Left cardiac atrium (tissue), 4 donors: ENCODE measurements at regions not wholly inside any gene's neighbourhood (a gene's known extent, or its start where the extent isn't known, plus 50 kb on each side); places are given as distances from the start of the nearest gene placed in this dataset.
"Not testable (repeated sequence)": the region's sequence is repeated elsewhere in the genome, so short reads cannot be mapped to it uniquely, and the experiment has no call there.

ENCODE experiments used
- ATAC-seq, 2 donors: fragments of 200-7000 bp; cut with Tn5 transposase; one replicate each; pipeline ENCODE4 v1.9.1; 2020; ENCODE audit warnings: mild to moderate bottlenecking in 2 of 2, moderate library complexity in 2 of 2
- DNase-seq: peaks from one replicate; pipeline ENCODE4 v3.0.0-alpha.2; 2020
- intact Hi-C, 2 donors: fragments of 100-400 bp; cut with DNase I; formaldehyde crosslinking; loops; one replicate each; pipeline versions ENCODE4 v1.14.1 to v1.15.1; 2022 to 2023
- donor health status: DM: no; HTN: yes; CAD: no.
- donor health status: DM: no; HTN: yes; CAD: no; lungs with severe emphysema.
- donor health status: DM: yes; HTN: yes; CAD: no.
- donor health status: Dilated cardiomyopathy.

DNA sequence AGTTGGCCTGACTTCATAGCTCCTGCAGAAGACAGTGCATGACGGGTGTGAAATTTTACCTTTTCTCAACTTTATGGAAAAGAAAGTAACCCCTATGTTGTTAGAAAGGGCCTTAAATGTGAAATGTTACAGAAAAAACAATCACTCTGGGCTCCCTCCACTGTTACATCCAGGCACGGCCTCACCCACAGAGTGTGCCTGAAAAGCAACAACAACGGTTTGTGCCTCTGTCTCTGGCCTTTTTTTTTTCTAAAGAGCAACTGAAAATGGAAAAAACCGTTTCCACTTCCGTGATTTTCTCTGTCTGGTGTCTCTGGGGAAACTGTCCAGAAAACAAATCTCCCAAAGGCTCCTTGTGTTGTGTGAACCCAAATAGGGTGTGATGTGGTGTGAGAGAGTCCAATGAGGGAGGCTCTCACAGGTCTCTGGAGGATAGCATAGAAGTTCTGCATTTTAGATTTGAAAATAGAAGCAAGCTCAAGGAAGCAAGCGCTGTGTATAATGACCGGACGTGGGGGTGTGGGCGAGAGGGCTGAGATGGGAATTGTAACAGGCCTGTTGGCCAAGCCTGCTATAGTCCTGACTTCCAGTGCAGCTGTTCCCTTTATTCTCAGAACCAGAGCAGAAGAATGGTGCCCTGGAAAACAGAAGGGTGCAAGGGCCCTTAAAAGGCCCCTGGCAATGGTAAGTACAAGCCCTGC, 221.8 kb upstream of the TUT7 start:
- ATAC-seq (peak; percentile 70 to 85), DNase-seq (peak; percentile 39)
- intact Hi-C loops: no loop called here

DNA sequence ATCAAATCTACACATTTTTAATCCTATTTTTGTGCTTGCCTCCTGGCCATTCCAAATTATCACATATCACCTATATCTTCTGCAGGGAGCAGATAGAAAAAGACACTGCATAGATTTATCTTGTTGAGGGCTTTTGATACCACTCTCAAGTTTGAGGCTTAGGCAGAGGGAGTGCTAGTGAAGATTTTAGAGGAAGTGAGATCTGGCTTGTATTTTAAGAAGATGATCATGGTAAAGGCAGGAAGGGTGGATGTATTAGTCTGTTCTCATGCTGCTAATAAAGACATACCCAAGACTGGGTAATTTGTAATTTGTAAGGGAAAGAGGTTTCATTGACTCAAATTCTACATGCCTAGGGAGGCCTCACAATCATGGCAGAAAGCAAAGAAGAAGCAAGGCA, 220.9 kb upstream of the TUT7 start:
- intact Hi-C loops: no loop called here
- no peak for ATAC-seq

DNA sequence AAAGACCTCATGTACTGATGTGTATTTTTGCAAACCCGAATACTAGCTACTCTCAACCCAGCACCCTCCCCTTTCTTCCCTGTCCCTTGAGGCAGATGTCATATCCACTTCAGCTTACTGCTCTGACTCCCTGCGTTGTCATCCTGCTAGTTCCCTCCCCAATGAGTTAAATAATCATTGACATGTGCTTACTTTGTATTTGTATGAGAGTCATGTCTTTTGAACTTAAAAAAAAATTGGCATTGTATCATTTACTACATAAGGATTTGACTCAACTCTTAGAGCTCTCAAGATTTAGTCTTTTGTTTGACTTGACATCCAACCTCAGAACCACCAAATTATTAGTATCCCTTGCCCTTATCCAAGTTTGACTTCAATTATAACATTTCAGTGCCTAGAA, 219.7 kb upstream of the TUT7 start:
- ATAC-seq (no peak), DNase-seq (no peak)
- intact Hi-C loops: no loop called here

More for the DNA sequence above, 220.9 kb upstream of the TUT7 start:
- no peak for DNase-seq

DNA sequence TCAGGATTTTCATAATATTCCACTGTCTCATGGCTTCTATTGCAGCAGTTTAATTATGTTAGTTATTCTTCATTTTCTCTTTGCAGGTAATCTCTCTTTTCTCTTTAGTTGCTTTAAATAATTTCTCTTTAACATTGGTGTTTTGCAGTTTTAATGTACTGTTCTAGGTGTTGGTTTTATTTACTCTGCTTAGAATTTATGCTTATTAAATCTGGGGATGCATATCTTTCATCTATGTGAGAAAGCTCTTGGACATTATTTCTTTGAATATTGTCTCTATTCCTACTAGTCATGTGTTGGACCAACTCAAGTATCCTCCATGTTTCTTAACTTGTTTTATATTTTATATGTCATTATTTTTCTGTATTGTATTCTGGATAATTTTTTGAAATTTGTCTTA, 218.7 kb upstream of the TUT7 start:
- no peak for DNase-seq
- intact Hi-C loops: no loop called here
- ATAC-seq: no peak

DNA sequence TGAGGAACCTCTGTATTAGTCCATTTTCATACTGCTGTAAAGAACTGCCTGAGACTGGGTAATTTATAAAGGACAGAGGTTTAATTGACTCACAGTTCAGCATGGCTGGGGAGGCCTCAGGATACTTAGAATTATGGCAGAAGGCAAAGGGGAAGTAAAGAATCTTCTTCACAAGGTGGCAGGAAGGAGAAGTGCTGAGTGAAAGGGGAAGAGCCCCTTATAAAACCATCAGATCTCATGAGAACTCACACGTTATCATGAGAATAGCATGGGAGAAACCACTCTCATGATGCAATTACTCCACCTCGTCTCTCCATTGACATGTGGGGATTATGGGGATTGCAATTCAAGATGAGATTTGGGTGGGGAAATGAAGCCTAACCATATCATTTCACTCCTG, 211.4 kb upstream of the TUT7 start:
- intact Hi-C loops, ATAC-seq, DNase-seq: not testable (repeated sequence)

DNA sequence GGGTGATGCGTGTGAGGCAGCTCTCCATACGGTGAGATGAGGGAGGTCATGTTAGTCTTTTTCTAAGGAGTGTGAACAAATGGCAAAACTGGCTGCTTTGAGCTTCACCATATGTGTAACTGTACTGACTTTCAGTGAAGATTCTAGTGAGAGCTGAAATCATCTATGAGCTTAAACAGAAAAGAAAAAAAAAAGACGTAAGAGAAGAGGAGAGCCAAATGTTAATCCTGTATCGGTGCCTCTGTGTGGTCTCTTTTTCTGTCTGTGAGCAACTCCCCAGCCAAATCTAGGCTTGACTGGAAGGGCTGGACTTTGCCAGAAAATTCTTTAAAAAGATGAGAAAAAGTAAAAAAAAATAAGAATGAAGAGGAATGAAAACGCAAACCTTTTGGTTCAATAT, 209.7 kb upstream of the TUT7 start:
- ATAC-seq (no peak), DNase-seq (no peak)
- intact Hi-C loops: no loop called here

DNA sequence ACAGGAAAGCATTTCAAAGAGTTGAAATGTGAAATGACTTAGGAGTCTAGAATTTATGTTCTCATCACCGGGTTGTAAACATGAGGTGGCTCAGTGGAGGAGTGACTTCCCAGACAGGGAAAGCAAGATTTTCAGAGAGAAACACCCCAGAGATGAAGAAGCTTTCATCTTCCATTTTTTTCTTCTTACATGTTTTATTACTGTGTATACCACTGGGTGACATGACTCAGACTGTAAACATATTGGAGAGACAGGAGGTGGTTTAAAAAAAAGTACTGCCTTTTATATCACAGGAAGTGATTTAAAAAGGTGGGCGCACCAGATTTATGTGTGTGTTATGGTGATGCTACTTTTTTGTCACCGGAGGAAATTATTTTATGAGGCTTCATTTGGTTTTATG, 209.1 kb upstream of the TUT7 start:
- ATAC-seq (peak in 1 of 2 donors; percentile 29), DNase-seq (no peak)
- intact Hi-C loops: no loop called here

DNA sequence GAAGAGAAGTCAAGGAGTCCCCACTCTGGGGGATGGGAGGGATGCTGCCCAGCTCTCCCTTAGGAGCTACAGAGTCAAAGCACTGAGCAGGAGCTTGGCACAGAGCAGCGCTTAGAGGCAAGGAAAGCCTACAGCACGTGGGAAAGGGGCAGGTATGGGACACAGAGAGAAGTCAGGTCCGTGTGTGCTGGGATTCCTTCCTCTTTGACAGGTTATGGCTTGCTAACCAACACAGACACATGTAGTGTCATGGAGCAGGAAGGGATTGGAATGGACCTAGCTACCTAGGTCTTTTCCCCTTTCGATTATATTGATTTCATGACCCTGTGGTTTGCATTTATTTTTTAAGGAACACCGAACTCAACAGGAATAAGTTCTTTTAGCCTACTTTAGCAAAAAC, 208.5 kb upstream of the TUT7 start:
- ATAC-seq (no peak), DNase-seq (no peak)
- intact Hi-C loops: no loop called here

DNA sequence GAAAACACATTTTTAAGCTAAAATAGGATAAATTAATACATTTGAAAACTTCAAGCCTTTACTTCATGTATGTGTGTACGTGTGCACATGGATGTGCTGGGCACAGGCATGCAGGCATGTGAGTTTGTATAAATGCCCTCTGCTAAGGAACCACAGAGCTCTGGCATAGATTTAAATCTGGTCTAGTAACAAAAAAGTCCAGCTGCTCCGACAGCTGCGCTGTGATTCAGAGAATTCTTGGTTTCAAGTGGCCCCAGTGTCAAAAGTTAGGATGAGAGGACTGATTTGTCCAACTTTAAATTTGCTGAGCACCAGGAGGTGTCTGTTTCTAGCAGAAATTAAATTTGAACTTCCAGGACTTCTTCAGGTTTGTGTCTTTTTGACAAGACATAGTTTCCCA, 203.7 kb upstream of the TUT7 start:
- intact Hi-C loops: no loop called here
- ATAC-seq (no peak), DNase-seq (no peak)

DNA sequence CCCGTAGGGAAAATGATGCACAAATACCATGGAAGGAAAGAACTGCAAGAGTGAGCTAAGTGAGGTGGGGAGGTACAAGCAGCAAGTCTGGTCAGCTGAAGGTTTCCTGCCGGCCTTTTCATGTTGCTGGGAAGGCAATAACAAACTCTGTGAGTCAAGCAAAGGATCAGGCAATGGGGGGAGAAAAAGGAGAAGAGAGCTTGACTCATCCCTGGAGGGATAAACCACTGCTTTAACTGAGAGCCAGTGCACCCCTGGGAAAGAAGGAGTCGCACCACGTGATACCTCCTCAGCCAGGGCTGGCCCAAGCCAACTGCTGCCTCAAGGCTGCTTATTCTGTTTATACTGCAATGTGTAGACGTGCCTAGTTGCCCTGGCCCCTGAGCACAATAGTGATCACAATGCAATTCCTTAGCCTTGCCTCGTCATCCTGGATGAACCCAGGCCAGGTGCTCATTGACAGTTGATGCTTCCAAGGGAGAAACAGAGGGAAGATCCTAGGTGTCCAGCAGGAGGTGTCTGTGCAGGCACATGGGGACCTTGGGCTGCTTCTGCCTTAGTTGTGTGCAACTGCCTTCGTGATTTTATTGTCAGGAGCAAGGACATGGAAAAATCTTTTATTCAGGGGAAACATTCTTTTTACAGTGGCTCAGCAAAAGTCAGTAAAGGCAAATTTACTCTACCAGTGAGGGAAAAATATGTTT, 203.0 kb upstream of the TUT7 start:
- ATAC-seq: peak in 1 of 2 donors; percentile 48
- no peak for DNase-seq
- intact Hi-C loops: no loop called here

DNA sequence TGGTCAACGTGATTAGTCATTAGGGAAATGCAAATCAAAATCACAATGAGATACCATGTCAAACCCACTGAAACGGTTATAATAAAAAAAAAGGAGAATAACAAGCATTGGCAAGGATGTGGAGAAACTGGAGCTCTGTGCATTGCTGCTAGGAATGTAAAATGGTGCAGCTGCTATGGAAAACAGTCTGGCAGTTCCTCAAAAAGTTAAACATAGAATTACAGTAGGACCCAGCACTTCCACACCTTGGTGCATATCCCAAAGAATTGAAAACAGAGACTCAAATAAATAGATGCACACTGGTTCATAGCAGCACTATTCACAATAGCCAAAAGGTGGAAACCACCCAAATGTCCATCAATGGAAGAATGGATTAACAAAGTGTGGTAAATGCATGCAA, 201.5 kb upstream of the TUT7 start:
- DNase-seq: no peak
- ATAC-seq: no peak
- intact Hi-C loops: no loop called here

DNA sequence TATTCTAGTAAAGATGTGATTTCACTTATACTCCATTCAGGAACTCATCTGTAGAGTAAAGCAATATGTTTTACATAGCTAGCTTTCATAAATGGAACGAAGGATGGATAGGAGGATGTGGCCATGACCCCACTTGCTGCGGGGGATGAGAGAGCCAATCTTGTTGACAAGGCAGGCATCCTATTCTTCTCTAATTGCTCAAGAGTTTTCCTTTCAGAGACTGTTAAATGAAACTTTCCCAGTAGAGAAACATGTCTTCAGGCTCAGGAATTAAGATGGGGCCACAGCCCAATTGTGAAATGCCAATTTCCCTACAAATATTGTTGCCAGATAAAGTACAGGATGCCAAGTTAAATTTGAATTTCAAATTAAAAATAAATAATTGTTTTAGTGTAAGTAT, 196.2 kb upstream of the TUT7 start:
- ATAC-seq: peak in 1 of 2 donors; percentile 12
- no peak for DNase-seq
- intact Hi-C loops: no loop called here

DNA sequence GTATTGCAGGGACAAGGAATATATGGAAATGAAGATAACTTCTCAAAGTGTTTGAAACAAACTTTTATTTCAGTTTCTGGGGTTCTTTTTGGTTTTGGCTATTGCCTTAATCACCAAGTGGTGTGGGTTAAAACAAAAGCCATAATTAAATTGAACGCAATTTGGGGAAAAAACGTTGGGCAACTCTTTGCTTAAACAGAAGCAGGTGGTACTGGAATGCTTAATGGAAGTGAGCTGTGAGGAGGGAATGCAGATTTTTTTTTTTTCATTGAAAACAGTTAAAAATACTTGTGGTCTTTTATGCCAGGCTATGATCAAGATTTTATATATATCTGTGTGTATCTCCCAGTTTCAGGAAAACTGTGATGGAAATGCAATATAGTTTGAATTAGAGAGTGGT, 195.7 kb upstream of the TUT7 start:
- ATAC-seq (no peak), DNase-seq (no peak)
- intact Hi-C loops: no loop called here

DNA sequence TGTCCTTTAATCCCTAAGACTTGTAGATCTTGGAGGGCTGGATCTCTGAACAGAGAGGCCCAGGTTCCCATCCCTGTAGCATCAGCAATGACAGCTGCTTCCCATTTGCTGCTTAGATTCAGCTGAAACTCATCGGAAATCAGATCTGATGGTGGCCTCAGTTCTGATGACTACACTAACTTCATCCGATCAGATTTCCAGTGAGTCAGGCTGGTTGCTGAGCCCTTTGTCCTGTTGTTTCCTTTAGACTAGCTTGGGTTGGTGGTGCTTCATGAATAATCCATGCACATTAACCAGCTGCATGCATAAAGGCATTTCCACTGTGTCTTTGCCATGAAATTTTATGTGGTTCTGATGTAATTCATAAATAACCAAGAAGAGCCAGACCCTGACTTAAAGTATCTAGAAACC, 195.2 kb upstream of the TUT7 start:
- intact Hi-C loops: no loop called here
- no peak for ATAC-seq
- DNase-seq: no peak

DNA sequence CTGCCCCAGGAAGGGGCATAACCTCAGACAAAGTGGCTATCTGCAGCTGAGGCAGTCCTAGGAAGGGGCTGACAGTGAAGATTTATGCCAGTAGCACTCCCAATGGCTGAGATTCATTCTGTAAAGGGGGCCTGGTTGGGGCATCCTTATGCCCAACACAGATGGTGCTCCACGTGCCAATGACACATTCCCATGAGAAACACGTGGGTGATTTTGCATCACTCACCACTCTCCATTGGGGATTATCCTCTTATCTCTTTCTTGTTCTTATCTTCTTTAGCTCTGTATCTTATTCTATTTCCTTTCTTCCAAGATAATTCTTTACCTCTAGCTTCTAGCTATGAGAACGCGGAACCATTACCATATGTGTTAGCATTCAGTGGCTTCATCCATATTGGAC, 194.0 kb upstream of the TUT7 start:
- ATAC-seq: no peak

DNA sequence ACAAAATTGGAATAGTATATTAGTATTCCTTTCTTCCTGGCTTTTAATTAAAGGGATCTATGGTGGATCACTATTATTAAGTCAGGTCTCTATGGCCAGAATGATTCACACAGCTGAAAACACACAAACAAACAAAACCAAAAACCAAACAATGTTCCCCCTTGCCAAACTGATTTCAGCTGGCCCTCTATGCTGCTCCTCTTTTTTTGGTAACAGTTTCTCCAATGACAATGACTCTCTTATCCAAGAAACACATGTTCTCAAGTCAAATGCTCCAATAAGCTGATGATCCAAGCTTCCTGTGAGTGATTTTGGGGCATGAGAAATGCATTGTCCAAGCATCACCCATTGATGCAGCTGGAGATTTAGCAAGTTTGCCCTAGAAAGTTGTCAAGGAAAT, 193.4 kb upstream of the TUT7 start:
- intact Hi-C loops: no loop called here
- no peak for ATAC-seq
- no peak for DNase-seq

More for the DNA sequence above, 194.0 kb upstream of the TUT7 start:
- intact Hi-C loops: no loop called here
- DNase-seq: no peak

DNA sequence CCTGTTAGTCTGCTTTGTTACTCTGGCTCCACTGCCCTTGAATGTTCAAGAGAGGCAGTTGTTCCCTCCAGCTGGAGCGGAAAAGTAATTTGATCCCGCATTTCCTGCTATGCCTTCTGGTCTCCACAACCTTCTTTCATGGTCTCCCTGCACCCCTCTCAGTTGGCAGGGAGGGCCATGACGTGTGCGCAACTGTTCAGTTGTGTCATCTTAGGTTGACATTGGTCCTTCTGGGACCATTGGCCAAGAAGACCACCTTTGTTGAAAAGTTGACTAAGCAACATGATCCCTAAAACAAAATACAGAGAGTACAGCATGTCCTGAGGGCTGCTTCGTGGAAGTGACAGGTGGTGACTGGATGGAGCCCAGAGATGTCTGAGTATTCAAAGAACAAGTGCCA, 192.5 kb upstream of the TUT7 start:
- intact Hi-C loops: no loop called here
- DNase-seq (no peak), ATAC-seq (no peak)

DNA sequence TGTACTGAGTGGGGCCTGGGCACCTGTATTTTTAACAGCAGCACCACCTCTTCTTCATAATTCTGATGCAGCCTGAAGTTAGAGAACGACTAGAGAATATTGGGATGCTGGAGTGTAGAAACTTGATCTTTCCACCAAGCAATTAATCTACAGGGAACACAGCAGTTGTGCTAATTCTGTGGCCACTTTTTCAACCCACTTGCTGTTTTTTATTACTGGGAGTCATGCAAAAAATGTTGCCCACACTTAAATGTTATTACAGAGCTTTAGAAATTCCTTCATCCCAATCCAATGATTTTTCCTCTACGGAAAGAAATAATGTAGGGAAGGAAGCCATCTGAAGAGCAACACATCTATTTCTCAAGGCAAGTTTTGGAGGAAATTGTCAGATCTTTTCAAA, 190.9 kb upstream of the TUT7 start:
- ATAC-seq: no peak
- intact Hi-C loops: no loop called here
- no peak for DNase-seq

DNA sequence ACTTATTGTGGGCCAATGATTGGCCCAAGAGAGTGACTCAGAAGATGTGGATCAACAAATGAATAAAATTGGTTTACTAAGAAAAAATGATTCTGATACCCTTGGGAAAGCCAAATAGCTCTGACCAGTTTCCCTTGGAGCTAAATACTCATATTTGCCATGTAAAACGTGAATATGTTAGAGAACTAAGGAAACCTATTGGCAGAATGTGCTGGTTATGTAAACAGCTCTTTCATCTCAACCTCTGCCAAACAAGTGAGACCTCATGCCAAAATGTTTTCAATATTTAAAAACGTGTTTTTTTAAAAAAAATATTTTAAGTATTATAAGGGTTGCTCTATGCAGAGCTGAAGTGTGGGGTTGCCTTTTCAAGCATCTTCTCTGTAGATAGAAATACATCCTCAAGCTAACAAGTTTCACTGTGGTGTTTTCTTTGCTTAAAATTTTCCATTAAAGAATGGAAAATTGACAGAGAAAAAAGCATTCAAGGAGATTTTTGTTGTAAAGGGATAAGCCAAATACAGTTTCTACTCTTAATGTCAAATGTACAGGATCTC, 186.9 kb upstream of the TUT7 start:
- DNase-seq (no peak), ATAC-seq (no peak)
- intact Hi-C loops: no loop called here

DNA sequence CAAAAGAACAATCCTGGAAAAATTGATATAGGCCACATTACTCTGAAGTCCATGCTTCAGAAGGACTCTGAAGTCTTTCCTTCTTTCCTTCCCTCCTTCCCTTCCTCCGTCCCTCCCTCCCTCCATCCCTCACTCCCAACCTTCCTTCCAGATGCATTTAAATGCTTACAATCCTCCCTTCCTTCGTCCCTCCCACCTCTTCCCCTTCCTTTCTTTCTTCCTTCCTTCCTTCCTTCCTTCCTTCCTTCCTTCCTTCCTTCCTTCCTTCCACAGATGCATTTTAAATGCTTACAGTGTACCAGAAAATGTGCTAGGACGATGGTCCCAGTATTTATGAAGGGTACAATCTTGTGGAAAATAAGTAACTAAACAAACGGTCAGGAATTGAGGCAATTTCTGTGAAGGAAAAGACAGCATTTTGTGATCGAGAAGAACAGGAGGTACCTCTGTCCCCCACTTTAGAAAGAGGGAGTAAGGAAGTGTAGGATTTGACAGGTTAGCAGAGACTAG, 181.3 kb upstream of the TUT7 start:
- no peak for DNase-seq
- no peak for ATAC-seq
- intact Hi-C loops: no loop called here
